GM19468 (cell line): ENCODE measurements at regions not wholly inside any gene's neighbourhood (a gene's known extent, or its start where the extent isn't known, plus 50 kb on each side); places are given as distances from the start of the nearest gene placed in this dataset.
"Not testable (repeated sequence)": the region's sequence is repeated elsewhere in the genome, so short reads cannot be mapped to it uniquely, and the experiment has no call there.

Experiments used
- ATAC-seq: cut with Tn5 transposase; IDR thresholded peaks from one replicate; pipeline ENCODE4 v1.9.1; 2021; ENCODE audit warnings: mild to moderate bottlenecking, moderate library complexity, moderate number of reproducible peaks; ENCODE audit not compliant: unreplicated experiment; ENCODE audit errors: extremely low read depth

DNA sequence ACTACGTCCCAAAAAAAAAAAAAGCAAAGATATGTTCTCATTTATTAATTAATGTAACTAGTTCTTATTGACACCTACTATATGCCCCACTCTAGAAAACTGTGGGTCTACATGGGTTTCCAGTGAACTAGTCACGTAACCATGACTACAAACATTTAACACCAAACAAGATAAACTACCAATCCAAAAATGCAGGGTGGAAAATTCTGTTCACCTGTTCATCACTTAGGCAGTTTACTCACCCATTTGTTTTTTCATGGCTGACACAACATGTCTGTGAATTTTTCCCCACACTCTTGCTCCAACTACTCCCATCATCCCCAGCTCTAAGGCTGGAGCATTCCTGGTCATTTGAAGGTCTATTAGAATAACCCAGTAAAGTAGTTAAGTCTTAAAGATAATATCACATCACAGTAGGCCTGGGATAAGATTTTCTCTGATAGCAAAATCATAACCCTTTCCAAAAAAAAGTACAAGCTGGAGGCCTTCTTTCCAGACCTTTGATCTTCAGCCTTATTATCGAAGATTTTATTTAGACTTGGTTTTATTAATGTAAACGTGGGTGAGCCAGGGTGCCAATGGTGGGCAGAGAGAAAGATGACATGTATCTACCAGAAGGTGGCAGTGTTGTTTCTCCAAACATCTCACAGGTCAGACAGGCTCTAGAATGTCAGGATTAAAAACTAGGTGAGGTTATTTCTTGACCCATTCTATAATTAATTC is 61.6 kb upstream of the DAAM1 start:
- peak; percentile 47 for ATAC-seq

- no peak for ATAC-seq
Measured at GRCh38 chr14:59127437-59127732, 61.1 kb upstream of the DAAM1 start.

GRCh38 chr14:59130462-59130861 is 58.0 kb upstream of the DAAM1 start:
- ATAC-seq = no peak

DNA sequence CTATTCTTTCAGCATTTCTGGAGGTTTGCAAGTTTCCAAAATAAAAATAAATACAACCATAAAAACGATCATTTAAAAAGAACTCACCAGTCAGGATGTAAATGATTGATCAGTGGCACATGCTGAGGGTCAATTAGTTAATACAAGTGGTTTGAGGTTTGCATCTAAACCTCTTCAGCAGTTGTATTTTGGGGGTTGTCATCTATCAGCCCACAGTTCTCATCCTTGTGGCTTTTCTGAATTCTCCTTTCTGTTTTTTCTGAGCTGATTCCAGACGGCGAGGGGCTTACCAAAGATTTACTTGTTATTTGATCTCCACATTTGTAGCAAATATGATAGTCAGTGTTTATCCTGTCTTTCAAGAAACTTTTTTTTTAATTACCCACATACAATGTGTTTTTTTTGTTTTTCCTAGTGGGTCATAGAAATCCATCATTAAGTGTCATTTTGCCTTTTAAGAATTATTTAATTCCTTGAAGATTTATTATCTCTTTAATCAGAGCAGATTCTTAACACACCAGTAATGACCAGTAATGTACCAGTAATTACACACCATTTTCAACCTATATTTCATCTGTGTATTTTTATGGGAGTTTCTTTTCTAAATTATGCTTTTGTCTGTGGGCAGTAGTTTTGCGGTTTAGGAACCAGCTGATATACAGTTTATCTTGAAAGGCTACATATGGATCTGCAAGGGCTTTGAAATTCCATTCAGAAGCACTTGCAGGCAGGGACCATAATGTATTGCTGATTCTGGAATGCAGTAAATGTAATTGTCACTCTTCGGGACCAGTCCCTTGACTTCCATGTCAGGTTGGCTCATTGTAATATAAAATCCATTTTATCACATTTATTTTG is 56.3 kb upstream of the DAAM1 start:
- no peak for ATAC-seq

DNA sequence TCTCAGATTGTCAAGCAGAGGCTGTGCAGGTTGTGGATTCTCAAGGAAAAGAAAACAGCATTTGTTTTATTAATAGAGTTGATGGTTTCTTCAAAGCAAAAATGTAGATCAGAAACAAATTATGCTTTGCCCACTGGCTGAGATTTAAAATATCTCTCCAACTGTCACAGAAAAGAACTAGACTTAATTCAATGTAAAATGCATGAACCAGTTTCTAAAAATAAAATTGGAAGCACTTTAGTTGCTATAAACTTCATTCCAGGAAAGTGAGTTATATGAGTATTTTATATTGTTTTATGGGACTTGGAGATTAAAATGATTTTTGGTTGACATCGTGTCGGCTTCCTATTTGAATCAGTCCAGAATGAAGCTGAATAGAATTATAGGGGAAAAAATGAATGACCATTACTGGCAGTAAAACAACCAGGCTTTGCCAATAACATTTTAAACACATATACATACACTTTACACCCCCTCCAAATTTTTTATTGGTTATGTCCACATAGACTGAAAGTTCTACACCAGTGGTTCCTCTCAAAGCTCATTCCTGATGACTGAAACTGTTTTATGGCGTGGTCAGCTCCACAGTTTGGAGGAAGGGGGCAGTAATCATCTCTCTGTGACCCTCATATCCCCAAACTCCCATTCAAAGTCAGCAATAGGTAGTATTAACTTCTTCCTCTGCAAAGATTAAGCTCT is 55.5 kb upstream of the DAAM1 start:
- no peak for ATAC-seq

GRCh38 chr14:59133709-59134108 is 54.8 kb upstream of the DAAM1 start:
- ATAC-seq = no peak

DNA sequence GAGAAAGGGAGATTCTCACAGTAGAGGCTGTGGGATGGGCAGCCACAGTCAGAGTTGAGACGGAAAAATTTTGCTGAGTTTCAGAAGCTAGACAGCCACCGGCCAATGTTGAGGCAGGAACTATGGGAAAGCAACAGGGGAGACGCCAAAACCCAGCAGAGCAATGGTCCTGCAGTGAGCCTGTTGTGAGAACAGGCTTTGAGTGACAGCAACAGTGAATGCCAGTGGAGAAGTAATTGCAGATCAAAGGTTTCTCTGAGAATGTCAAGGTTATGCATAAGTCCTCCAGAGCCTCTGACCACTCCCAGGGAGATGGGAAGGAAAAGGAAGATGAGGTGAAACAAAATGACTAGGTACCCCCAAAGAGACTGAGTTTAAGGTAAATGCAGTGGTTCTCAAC is 54.2 kb upstream of the DAAM1 start:
- no peak for ATAC-seq

- ATAC-seq = no peak
Measured at GRCh38 chr14:59137256-59137655, 51.2 kb upstream of the DAAM1 start.

DNA sequence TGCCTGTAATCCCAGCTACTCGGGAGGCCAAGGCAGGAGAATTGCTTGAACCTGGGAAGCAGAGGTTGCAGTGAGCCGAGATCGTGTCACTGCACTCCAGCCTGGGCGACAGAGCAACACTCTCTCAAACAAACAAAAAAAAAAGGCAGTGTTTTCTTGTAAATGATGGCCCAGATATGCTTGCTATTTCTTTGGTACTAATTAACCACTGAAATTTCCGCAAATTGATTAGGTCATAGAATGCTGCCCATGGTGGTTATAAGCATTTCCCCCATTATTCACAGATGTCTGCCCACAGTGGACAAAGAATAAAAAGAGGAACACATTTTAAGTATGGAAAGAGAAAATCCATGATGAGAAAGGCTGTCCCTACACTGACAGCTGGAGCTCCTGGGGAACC is 49.9 kb upstream of the DAAM1 start:
- ATAC-seq = not testable (repeated sequence)
